ENCODE measurements at regions not wholly inside any gene's neighbourhood (a gene's known extent, or its start where the extent isn't known, plus 50 kb on each side); places are given as distances from the start of the nearest gene placed in this dataset.

GRCh38 chr22:34296461-34296860, 376.2 kb upstream of the LARGE1 start:
- TF ChIP-seq POLR2A (IDR thresholded peaks at IDR 0.05; ENCODE audit: extremely low read depth, insufficient read length) (no peak), CTCF (IDR thresholded peaks at IDR 0.05; ENCODE audit: low read depth, low read length) (no peak), MAX (IDR thresholded peaks at IDR 0.05; ENCODE audit: low read depth, low read length) (no peak), MYC (IDR thresholded peaks at IDR 0.05; ENCODE audit: low read depth, low read length) (no peak)
- no peak overlapping the region for H3K4me3 ChIP-seq (ENCODE audit: low read depth, low read length)

GRCh38 chr22:34297536-34298120, 377.4 kb upstream of the LARGE1 start:
- TF ChIP-seq MYC (IDR thresholded peaks at IDR 0.05; ENCODE audit: low read depth, low read length) (no peak), CTCF (IDR thresholded peaks at IDR 0.05; ENCODE audit: low read depth, low read length) (no peak)
- H3K4me3 ChIP-seq (ENCODE audit: low read depth, low read length), result no peak overlapping the region
- no peak for DNase-seq (ENCODE audit: low read depth)

More at GRCh38 chr22:34296461-34296860, 376.2 kb upstream of the LARGE1 start:
- DNase-seq (ENCODE audit: low read depth), result no peak

GRCh38 chr22:34299496-34299895, 379.2 kb upstream of the LARGE1 start:
- TF ChIP-seq MYC (IDR thresholded peaks at IDR 0.05; ENCODE audit: low read depth, low read length), result no peak
- no peak for TF ChIP-seq CTCF (IDR thresholded peaks at IDR 0.05; ENCODE audit: low read depth, low read length)
- TF ChIP-seq MAX (IDR thresholded peaks at IDR 0.05; ENCODE audit: low read depth, low read length), result no peak
- no peak for TF ChIP-seq POLR2A (IDR thresholded peaks at IDR 0.05; ENCODE audit: extremely low read depth, insufficient read length)
- H3K4me3 ChIP-seq (ENCODE audit: low read depth, low read length), result no peak overlapping the region
- no peak for DNase-seq (ENCODE audit: low read depth)

- no peak overlapping the region for H3K4me3 ChIP-seq (ENCODE audit: low read depth, low read length)
- DNase-seq (ENCODE audit: low read depth), result no peak
- no peak for TF ChIP-seq POLR2A (IDR thresholded peaks at IDR 0.05; ENCODE audit: extremely low read depth, insufficient read length)
- TF ChIP-seq MYC (IDR thresholded peaks at IDR 0.05; ENCODE audit: low read depth, low read length), result no peak
- TF ChIP-seq MAX (IDR thresholded peaks at IDR 0.05; ENCODE audit: low read depth, low read length), result no peak
- no peak for TF ChIP-seq CTCF (IDR thresholded peaks at IDR 0.05; ENCODE audit: low read depth, low read length)
These were observed 381.3 kb upstream of the LARGE1 start for GRCh38 chr22:34301569-34301968.

GRCh38 chr22:34303656-34304055, 383.4 kb upstream of the LARGE1 start:
- no peak for DNase-seq (ENCODE audit: low read depth)
- H3K4me3 ChIP-seq (ENCODE audit: low read depth, low read length), result no peak overlapping the region
- TF ChIP-seq POLR2A (IDR thresholded peaks at IDR 0.05; ENCODE audit: extremely low read depth, insufficient read length) (no peak), CTCF (IDR thresholded peaks at IDR 0.05; ENCODE audit: low read depth, low read length) (no peak), MYC (IDR thresholded peaks at IDR 0.05; ENCODE audit: low read depth, low read length) (no peak), MAX (IDR thresholded peaks at IDR 0.05; ENCODE audit: low read depth, low read length) (no peak)

- no peak for TF ChIP-seq MAX (IDR thresholded peaks at IDR 0.05; ENCODE audit: low read depth, low read length)
- no peak for TF ChIP-seq POLR2A (IDR thresholded peaks at IDR 0.05; ENCODE audit: extremely low read depth, insufficient read length)
- TF ChIP-seq MYC (IDR thresholded peaks at IDR 0.05; ENCODE audit: low read depth, low read length), result no peak
- TF ChIP-seq CTCF (IDR thresholded peaks at IDR 0.05; ENCODE audit: low read depth, low read length), result no peak
- no peak for DNase-seq (ENCODE audit: low read depth)
- no peak overlapping the region for H3K4me3 ChIP-seq (ENCODE audit: low read depth, low read length)
These were observed 386.1 kb upstream of the LARGE1 start for GRCh38 chr22:34306361-34306760.
